PC-9 (cell line): ENCODE measurements at regions not wholly inside any gene's neighbourhood (a gene's known extent, or its start where the extent isn't known, plus 50 kb on each side); places are given as distances from the start of the nearest gene placed in this dataset.

Experiments
- BruUV-seq: library from RNA; stranded (reverse); fragments of 400-500 nt; replicated peaks from 2 replicates; lab custom pipeline; 2021; lab: Mats Ljungman, UMichigan
- CTCF ChIA-PET: fragments of 300-600 bp; sonication (Branson Sonifier 250); formaldehyde crosslinking; loops from one replicate; lab custom pipeline; 2022; ENCODE audit warnings: antibody characterized with exemption; lab: Charles Lee
- POLR2A ChIA-PET: fragments of 300-600 bp; sonication (Branson Sonifier 250); formaldehyde crosslinking; loops from one replicate; lab custom pipeline; 2022; ENCODE audit warnings: antibody characterized with exemption; ENCODE audit not compliant: unreplicated experiment; lab: Charles Lee
- DNase-seq, 2 experiments: peaks; one replicate each; pipeline versions ENCODE4 v3.0.0 to v3.0.0-alpha.2; 2015 to 2022; ENCODE audit warnings: mixed read lengths in 1 of 2
- H2AFZ ChIP-seq: fragments of 200-600 bp; sonication (generic); 2 replicates; pipeline ENCODE4 v1.8.1; 2017; ENCODE audit warnings: antibody characterized with exemption
- H3F3A ChIP-seq: fragments of 200-600 bp; sonication (generic); 2 replicates; pipeline ENCODE4 v1.8.1; 2017; ENCODE audit warnings: antibody characterized with exemption, mild to moderate bottlenecking, low read depth; ENCODE audit not compliant: insufficient read depth
- H3K27ac ChIP-seq: fragments of 200-600 bp; sonication (generic); 2 replicates; pipeline ENCODE4 v1.6.1; 2016; ENCODE audit warnings: mixed run types
- H3K27me3 ChIP-seq: fragments of 200-600 bp; sonication (generic); 2 replicates; pipeline ENCODE4 v1.6.1; 2016; ENCODE audit warnings: low read depth, mixed run types; ENCODE audit not compliant: insufficient read depth
- H3K36me3 ChIP-seq: fragments of 200-600 bp; sonication (generic); 2 replicates; pipeline ENCODE4 v1.6.1; 2016; ENCODE audit warnings: low read depth, mixed run types
- H3K4me1 ChIP-seq: fragments of 200-600 bp; sonication (generic); replicated peaks from 2 replicates; pipeline ENCODE4 v1.6.1; 2016; ENCODE audit warnings: mixed run types; ENCODE audit not compliant: insufficient read depth
- H3K4me2 ChIP-seq: fragments of 200-600 bp; sonication (generic); 2 replicates; pipeline ENCODE4 v1.6.1; 2017; ENCODE audit warnings: mixed run types
- H3K4me3 ChIP-seq: fragments of 200-600 bp; sonication (generic); 2 replicates; pipeline ENCODE4 v1.6.1; 2016; ENCODE audit warnings: mixed run types
- H3K79me2 ChIP-seq: fragments of 200-600 bp; sonication (generic); 2 replicates; pipeline ENCODE4 v1.6.1; 2017; ENCODE audit warnings: low read depth, mixed run types
- H3K9me2 ChIP-seq: fragments of 200-600 bp; sonication (generic); 2 replicates; pipeline ENCODE4 v1.8.1; 2017; ENCODE audit warnings: mild to moderate bottlenecking; ENCODE audit not compliant: insufficient read depth
- H3K9me3 ChIP-seq: fragments of 200-600 bp; sonication (generic); 2 replicates; pipeline ENCODE4 v1.8.1; 2016; ENCODE audit warnings: low read depth; ENCODE audit not compliant: insufficient read depth
- H4K20me1 ChIP-seq: fragments of 200-600 bp; sonication (generic); 2 replicates; pipeline ENCODE4 v1.8.1; 2017; ENCODE audit not compliant: insufficient read depth
- CTCF ChIP-seq: fragments of 200-600 bp; sonication (generic); conservative IDR thresholded peaks from 2 replicates; pipeline ENCODE4 v1.6.1; 2017; ENCODE audit warnings: mixed run types, antibody characterized with exemption, mild to moderate bottlenecking, moderate library complexity
- EZH2 ChIP-seq: fragments of 200-600 bp; sonication (generic); IDR thresholded peaks from 2 replicates; pipeline ENCODE4 v1.8.0; 2017; ENCODE audit warnings: antibody characterized with exemption, low read depth
- intact Hi-C: fragments of 100-400 bp; cut with micrococcal nuclease; formaldehyde crosslinking; loops from one replicate; pipeline ENCODE4 v1.10.0; 2022; ENCODE audit not compliant: unreplicated experiment

DNA sequence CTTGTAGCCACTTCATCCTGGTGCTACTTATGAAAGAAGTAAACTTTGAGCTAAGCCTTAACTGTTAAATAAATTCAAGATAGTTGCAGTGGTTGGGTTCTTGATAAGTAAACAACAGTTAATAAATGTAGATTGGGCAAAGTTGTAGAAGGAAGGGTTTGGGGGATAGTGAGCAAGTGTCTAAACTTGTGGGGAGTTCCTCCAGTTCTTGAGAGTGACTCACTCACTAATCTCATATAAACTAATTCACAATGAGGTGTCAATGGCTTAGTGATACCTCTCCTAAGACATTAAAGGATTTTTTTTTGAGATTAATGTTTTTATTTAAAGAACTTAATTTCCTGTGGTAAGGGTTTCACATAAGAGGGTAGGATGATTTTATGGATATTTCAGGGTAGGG, 507.4 kb downstream of the BMP2 start:
- Histone ChIP-seq H3K79me2 (no peaks in the 10 kb centered on the region), H3K27me3 (no peaks in the 10 kb centered on the region), H3K4me1 (no peaks in the 10 kb centered on the region), H3K4me3 (no peak overlapping the region), H3F3A (no peaks in the 10 kb centered on the region), H3K9me3 (no peaks in the 10 kb centered on the region), H2AFZ (no peak overlapping the region), H3K36me3 (no peaks in the 10 kb centered on the region), H4K20me1 (no peaks in the 10 kb centered on the region), H3K4me2 (no peak overlapping the region), H3K9me2 (no peaks in the 10 kb centered on the region), H3K27ac (no peak overlapping the region)
- ChIA-PET POLR2A (no interaction called here), CTCF (no interaction called here)
- no peak for DNase-seq
- intact Hi-C loops = no loop called here
- TF ChIP-seq EZH2 = no peak
- no TSS peak for BruUV-seq

DNA sequence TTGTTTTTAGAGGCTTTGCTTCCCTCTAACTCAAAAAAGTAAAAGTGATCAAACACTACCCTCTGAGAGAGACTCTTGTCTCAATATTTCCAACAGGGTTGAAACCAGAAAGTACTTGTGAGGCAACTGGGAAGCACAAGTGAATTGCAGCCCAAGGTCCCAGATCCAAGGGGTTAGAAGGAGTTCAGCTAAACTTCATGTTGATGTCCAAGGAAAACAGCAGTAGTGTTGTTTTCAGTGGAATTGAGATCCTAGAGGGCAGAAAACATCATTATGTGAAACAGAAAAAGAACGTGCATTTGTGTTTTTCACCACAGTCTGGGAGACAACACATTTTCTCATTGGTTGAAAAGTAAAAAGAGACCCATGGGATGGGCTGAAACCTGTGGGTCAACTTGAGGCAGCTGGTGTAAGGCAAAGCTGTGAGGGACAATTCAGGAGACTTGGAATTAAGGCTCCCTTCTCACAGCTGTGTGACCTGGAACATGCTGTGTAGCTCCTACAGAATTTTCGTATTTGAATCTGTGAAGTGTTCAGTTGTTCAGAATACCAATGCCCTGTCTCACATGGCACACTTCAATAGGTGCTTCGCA, 508.3 kb downstream of the BMP2 start:
- H3K27me3 ChIP-seq = no peaks in the 10 kb centered on the region
- ChIA-PET POLR2A (no interaction called here), CTCF (no interaction called here)
- H3K4me2 ChIP-seq = no peak overlapping the region
- no peak overlapping the region for H2AFZ ChIP-seq
- no peaks in the 10 kb centered on the region for H3K9me2 ChIP-seq
- intact Hi-C loops = no loop called here
- TF ChIP-seq CTCF = no peak
- TF ChIP-seq EZH2 = no peak
- no TSS peak for BruUV-seq
- H3F3A ChIP-seq = no peaks in the 10 kb centered on the region
- no peak overlapping the region for H3K4me3 ChIP-seq
- H3K27ac ChIP-seq = no peak overlapping the region
- H4K20me1 ChIP-seq = no peaks in the 10 kb centered on the region
- DNase-seq = no peak
- no peaks in the 10 kb centered on the region for H3K36me3 ChIP-seq
- H3K4me1 ChIP-seq = no peaks in the 10 kb centered on the region
- H3K79me2 ChIP-seq = no peaks in the 10 kb centered on the region
- H3K9me3 ChIP-seq = no peaks in the 10 kb centered on the region

- peak; percentile 36 to 40 for DNase-seq
- Histone ChIP-seq H3K4me2 (no peak overlapping the region), H3F3A (no peaks in the 10 kb centered on the region), H3K4me3 (no peak overlapping the region), H3K27me3 (no peaks in the 10 kb centered on the region), H3K9me2 (no peaks in the 10 kb centered on the region), H3K79me2 (no peaks in the 10 kb centered on the region), H3K9me3 (no peaks in the 10 kb centered on the region), H2AFZ (no peak overlapping the region), H4K20me1 (no peaks in the 10 kb centered on the region), H3K4me1 (no peaks in the 10 kb centered on the region), H3K36me3 (no peaks in the 10 kb centered on the region), H3K27ac (no peak overlapping the region)
- intact Hi-C loops = loop anchor here (2.0 to 10.0 kb wide), 2 partner anchors 521 to 1143 kb away; partner anchors contain the start of gene BMP2
- POLR2A ChIA-PET = no interaction called here
- TF ChIP-seq CTCF = peak; percentile 86
- TF ChIP-seq EZH2 = no peak
- no TSS peak for BruUV-seq
- CTCF ChIA-PET = interaction anchor here (0.5 to 0.6 kb wide), 5 partner anchors 8 to 1136 kb away, joined by 3 to 4 read pairs (median 4); no protein-coding TSS in a partner anchor
These were observed 518.6 kb downstream of the BMP2 start for GRCh38 chr20:7285918-7286556.
